ENCODE measurements at regions not wholly inside any gene's neighbourhood (a gene's known extent, or its start where the extent isn't known, plus 50 kb on each side); places are given as distances from the start of the nearest gene placed in this dataset.

- no peak for TF ChIP-seq CTCF (IDR thresholded peaks at IDR 0.05)
These were observed 306.6 kb upstream of the TENM4 start for GRCh38 chr11:79747406-79747805.

GRCh38 chr11:79744941-79745340 lies 304.1 kb upstream of the TENM4 start:
- TF ChIP-seq CTCF (IDR thresholded peaks at IDR 0.05): no peak

DNA sequence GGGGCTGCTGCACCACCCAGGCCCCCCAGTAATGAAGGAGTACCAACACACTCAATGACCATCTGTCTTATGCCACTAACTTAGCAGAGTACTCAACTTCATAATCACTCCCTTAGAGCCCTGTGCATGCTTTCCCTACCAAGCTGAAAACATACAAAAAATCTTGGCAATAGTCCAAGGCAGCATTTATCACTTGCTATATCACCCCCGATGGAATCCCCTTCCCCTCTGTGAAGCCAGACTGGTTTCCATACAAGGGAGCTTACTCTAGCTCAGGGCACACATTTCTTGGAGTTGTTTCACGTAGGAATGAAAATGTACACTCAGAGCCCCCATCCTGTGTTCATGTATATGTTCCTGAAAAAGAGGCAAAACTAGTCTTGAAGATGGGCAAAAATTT lies 301.3 kb upstream of the TENM4 start:
- no peak for TF ChIP-seq CTCF (IDR thresholded peaks at IDR 0.05)

- TF ChIP-seq CTCF (IDR thresholded peaks at IDR 0.05): no peak
These were observed 298.8 kb upstream of the TENM4 start for GRCh38 chr11:79739591-79739990.

GRCh38 chr11:79727221-79727620 lies 286.4 kb upstream of the TENM4 start:
- TF ChIP-seq CTCF (IDR thresholded peaks at IDR 0.05): no peak

DNA sequence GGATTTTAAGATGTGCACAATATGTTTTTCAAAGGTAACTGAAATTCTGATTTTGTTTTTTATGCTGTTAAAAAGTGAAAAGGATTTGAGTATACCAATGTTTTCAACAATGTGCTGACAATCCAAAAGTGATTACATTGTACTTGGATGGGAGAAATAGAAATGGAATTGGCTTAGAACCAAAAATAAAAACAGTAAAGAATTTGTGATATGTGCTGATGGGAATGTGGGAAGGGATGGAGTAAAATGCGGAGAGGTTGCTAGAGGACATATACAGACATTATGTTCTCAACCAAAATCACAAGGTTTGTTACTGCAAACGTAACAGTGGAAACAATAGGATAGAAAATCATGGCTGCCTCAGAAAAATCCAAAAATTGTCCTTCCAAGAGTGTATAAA lies 279.3 kb upstream of the TENM4 start:
- TF ChIP-seq CTCF (IDR thresholded peaks at IDR 0.05): no peak

- peak; percentile 56 for TF ChIP-seq CTCF (IDR thresholded peaks at IDR 0.05)
These were observed 267.6 kb upstream of the TENM4 start for GRCh38 chr11:79708319-79708932.

GRCh38 chr11:79705648-79706047 lies 264.8 kb upstream of the TENM4 start:
- no peak for TF ChIP-seq CTCF (IDR thresholded peaks at IDR 0.05)
